GM21381 (cell line): ENCODE measurements at regions not wholly inside any gene's neighbourhood (a gene's known extent, or its start where the extent isn't known, plus 50 kb on each side); places are given as distances from the start of the nearest gene placed in this dataset.
"Not testable (repeated sequence)": the region's sequence is repeated elsewhere in the genome, so short reads cannot be mapped to it uniquely, and the experiment has no call there.

Experiments used
- ATAC-seq: cut with Tn5 transposase; IDR thresholded peaks from one replicate; pipeline ENCODE4 v1.9.1; 2021; ENCODE audit warnings: mild to moderate bottlenecking, moderate library complexity; ENCODE audit not compliant: unreplicated experiment

GRCh38 chr2:175872721-175873120 is 129.3 kb downstream of the LNPK start:
- ATAC-seq, result no peak

DNA sequence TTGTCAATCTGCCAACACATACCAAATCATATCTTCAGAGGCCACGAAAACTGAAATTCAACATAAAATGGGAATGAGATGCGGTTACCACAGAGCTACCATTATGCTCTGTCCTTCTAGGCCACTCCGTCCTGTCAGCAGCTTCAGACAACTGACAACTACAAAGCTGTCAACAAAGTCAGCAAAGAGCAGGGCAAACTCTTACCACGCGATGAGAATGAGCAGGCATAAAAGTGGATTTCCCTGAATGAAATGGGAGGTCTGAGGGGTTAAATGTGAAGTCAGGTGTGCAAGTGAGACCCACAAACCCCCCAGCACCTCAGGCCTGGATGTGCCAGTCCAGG is 130.1 kb downstream of the LNPK start:
- no peak for ATAC-seq

DNA sequence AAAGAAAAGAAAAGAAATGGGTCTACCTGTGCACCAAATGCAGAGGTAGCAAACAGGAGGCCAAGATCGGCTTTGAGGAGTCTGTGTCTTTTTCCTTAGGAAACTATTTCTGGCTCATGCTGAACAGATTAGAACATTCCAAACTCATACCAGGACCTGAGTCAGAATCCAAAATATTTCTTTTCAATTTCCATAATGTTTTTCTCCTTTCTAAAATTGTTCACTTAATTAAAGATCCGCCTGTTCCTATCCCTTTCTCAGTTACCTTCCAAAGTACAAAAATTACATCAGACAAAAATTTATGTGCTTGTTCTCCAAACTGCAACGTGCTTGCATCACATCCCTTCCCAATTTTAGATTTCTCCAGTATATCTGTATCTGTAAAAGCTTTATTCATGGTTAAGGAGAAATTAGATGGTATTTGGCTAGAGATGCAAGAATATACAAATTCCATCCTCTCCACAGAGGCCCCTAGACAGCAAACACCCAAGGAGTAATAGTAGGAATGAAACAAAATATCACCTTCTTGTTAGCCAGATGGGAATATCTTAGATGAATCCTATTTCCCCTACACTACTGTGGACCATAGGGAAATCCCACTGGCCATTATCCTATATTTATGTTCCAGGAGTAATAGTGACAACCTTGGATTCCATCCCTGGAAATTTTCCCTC is 130.6 kb downstream of the LNPK start:
- ATAC-seq, result no peak

DNA sequence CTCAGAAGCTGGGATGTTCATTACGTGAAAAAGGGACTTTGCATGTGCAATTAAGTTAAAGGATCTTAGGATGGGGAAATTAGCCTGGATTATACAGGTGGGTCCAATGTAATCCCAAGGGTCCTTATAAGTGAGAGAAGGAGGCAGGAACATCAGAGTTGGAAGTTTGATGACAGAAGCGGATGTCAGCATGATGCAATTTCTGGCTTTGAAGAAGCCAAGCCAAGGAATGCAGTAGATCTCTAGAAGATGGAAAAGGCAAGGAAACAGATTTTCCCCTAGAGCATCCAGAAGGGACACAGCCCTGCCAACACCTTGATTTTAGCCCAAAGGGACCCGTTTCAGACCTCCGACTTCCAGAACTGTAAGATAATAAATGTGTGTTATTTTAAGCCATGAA is 136.4 kb downstream of the LNPK start:
- no peak for ATAC-seq

- no peak for ATAC-seq
Measured at GRCh38 chr2:175864137-175864850, 137.8 kb downstream of the LNPK start.

- ATAC-seq, result no peak
Measured at GRCh38 chr2:175861958-175862357, 140.1 kb downstream of the LNPK start.

- ATAC-seq, result no peak
Measured at GRCh38 chr2:175855794-175856453, 146.1 kb downstream of the LNPK start.

- no peak for ATAC-seq
Measured at GRCh38 chr2:175855236-175855635, 146.8 kb downstream of the LNPK start.

- ATAC-seq, result no peak
Measured at GRCh38 chr2:175854665-175855064, 147.4 kb downstream of the LNPK start.

DNA sequence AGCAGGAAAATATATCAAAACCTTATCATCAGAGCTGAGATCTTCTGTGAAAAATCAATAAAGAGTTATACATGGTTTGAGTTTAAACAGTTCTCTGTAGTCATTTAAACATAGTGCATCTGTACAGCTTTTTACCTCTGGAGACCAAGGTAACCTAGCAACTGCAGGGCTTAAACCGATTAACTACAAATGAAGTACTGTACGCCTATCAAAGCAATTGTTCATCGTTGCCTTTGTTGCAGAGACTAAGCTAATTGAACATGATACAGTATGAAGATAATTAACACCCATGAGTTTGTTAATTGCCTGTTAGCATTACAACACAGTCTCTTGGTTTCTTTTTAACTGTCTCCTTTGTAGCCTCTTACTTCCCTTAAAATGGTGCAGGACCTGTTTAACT is 147.9 kb downstream of the LNPK start:
- no peak for ATAC-seq

GRCh38 chr2:175853616-175853890 is 148.5 kb downstream of the LNPK start:
- no peak for ATAC-seq

DNA sequence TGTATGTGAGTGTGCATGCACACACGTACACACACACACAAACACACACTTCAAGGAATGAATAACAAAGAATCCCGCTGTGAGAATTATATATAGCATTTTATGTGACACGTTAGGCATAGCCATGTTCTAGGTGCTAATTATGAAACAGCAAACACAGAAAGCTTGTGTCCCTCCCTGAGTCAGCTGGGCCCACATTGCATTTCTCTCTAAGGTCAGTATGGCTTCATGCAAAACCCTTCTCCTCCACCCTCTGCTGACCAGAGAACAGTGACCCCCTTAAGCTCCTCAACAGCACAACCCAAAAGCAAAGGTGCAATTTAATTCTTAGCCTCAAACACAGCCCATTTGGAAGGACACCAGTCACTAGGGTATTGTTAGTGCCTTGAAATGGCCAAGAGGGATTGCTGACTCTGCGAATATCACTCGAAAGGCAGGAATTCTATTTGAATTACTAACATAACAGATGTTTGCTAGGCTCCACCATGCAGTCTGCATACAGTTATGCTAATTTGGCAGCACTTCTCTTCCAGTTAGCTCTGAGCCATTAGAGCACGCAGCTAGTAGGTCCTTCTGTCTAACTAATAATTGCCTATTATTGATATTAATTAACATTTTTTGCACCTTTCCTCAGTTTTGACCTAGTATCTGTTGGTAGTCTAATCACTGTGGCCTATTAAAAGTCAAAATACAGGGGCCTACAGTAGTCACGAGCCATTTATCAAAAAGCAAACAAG is 149.0 kb downstream of the LNPK start:
- no peak for ATAC-seq

DNA sequence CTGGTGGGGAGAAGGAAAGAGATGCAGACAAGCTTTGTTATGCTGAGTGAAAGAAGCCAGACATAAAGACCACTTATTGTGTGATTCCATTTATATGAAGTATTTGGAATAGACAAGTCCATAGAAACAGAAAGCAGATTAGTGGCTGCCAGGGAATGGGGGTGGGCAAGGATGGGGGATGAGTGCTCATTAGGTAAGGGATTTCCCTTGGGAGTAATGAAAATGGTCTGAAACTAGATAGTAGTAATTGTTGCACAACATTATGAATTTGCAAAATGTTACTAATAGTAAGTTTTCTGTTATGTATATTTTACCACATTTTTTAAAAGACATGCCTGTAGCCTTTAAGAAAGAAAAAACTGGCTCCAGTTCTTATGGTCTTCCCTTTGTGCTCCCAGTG is 154.9 kb downstream of the LNPK start:
- no peak for ATAC-seq

GRCh38 chr2:175844169-175844568 is 157.9 kb downstream of the LNPK start:
- ATAC-seq, result no peak

DNA sequence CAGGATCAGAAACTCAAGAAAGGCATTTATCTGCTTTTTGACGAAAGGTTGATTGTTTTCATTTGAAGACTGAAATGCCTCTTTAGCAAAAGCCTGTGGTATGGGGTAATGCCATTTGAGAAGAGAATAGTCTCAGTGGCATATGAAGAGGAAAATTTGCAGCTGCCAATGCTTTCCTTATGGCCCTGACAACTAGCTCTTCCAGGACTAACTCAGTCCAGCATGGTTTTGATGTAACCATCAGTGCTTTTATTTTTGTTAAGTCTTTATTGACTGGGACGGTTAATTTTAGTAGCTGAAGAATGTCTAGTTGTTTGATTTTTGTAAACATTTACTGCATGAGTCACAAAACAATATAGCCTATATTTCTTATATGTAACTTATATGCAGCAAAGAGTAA is 158.4 kb downstream of the LNPK start:
- no peak for ATAC-seq

GRCh38 chr2:175842996-175843395 is 159.1 kb downstream of the LNPK start:
- ATAC-seq, result no peak

DNA sequence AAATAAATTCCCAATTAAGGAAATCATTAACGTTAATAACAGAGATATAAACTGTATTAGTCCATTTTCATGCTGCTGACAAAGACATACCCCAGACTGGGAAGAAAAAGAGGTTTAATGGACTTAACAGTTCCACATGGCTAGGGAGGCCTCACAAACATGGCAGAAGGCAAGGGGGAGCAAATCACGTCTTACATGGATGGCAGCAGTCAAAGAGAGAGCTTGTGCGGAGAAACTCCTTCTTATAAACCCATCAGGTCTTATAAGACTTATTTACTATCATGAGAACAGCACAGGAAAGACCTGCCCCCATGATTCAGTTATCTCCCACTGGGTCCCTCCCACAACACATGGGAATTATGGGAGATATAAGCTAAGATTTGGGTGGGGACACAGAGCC is 161.3 kb downstream of the LNPK start:
- not testable (repeated sequence) for ATAC-seq

- no peak for ATAC-seq
Measured at GRCh38 chr2:175840256-175840655, 161.8 kb downstream of the LNPK start.

DNA sequence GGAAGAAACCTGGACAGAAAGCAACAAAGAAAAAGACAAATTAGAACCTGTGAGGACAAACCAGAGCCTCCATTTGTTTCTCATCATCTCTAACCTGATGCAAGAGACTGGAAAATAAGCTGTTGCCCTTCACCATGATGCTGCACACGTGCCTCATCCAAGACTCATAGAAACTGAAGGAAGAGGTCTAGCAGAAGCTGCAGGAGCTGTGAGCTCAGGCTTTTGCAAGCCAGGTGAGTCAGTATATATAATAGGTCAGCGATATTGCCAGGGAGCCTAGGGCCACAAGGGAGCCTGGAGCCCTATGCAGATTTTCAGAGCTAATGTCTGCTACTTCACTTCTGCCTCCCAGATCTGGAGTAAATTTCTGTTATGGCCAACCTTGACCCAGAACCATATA is 163.1 kb downstream of the LNPK start:
- no peak for ATAC-seq

DNA sequence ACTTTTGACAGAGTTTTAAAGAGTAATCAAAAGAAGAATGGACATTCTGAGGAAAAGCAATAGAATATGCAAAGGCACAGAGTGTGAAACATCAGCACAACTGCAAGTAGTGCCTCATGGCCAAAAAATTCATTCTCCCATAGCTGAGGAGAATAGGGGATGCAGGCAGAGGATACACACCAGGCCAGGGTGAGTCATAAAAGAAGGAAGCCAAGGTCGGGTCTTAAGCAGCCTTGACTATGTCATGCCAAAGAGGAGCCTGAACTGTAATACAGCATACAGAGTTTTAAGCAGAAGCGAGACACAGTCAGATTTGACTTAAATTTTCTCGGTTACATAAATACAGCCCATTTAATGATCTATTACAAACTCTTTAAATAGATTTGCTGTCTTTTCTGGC is 165.0 kb downstream of the LNPK start:
- no peak for ATAC-seq

GRCh38 chr2:175836361-175836760 is 165.7 kb downstream of the LNPK start:
- ATAC-seq, result no peak

- no peak for ATAC-seq
Measured at GRCh38 chr2:175834477-175834876, 167.6 kb downstream of the LNPK start.
